Ascending aorta (tissue), 2 donors: ENCODE measurements at regions not wholly inside any gene's neighbourhood (a gene's known extent, or its start where the extent isn't known, plus 50 kb on each side); places are given as distances from the start of the nearest gene placed in this dataset.

Experiments
- DNase-seq, 2 donors: peaks; one replicate each; pipeline ENCODE4 v3.0.0-alpha.2; 2019; ENCODE audit warnings: low spot score in 2 of 2
- H3K27ac ChIP-seq, 2 donors: fragments of 200-600 bp; sonication (generic); one replicate each; pipeline ENCODE4 v1.5.1; 2016 to 2017; ENCODE audit warnings: mild to moderate bottlenecking in 1 of 2
- H3K27me3 ChIP-seq: fragments of 200-600 bp; sonication (generic); one replicate; pipeline ENCODE4 v1.5.1; 2017
- H3K36me3 ChIP-seq, 2 donors: fragments of 200-600 bp; sonication (generic); one replicate each; pipeline ENCODE4 v1.5.1; 2016
- H3K4me1 ChIP-seq, 2 donors: fragments of 200-600 bp; sonication (generic); one replicate each; pipeline ENCODE4 v1.5.1; 2016 to 2017; ENCODE audit warnings: mild to moderate bottlenecking in 1 of 2
- H3K4me3 ChIP-seq, 2 donors: fragments of 200-600 bp; sonication (generic); one replicate each; pipeline ENCODE4 v1.5.1; 2016 to 2017; ENCODE audit warnings: mild to moderate bottlenecking in 1 of 2
- H3K9me3 ChIP-seq, 2 donors: fragments of 200-600 bp; sonication (generic); one replicate each; pipeline ENCODE4 v1.5.1; 2016
- intact Hi-C: fragments of 100-400 bp; cut with DNase I; formaldehyde crosslinking; loops from one replicate; pipeline ENCODE4 v1.15.1; 2023
- TF ChIP-seq, protein P1 (sequence below), 3 experiments: fragments of 200-600 bp in 2 of 3; fragments of 450-650 bp in 1 of 3; sonication (generic) in 2 of 3; IDR thresholded peaks; one replicate each; pipeline ENCODE4 v1.5.1; 2016 to 2019; ENCODE audit warnings: antibody characterized with exemption in 3 of 3, mild to moderate bottlenecking in 1 of 3, moderate library complexity in 1 of 3

DNA sequence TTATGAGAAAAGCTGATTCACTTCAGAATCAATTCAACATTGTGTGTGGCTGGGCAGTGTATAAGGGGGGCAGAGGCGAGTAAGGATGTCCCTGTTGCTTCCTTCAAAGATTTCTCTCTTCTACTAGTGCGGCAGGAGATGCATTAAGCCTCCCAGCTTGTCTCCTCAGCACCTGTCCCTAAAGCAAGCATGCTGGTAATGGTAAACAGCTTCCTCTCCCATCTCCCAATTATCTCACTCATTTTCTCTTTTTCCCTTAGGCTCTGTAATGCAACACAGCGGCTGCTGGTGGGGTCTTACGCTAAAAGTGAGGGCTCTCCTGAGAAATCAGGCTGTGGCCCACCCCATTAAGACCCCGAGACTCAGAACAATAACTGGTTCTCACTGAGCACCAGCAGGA, 306.4 kb upstream of the ROPN1 start:
- Histone ChIP-seq H3K27ac (peak overlapping the region; percentile 21 to 61), H3K4me1 (peaks cover 0 to 18% of the 10 kb centered on the region in 2 donors), H3K4me3 (no peak overlapping the region), H3K9me3 (no peaks in the 10 kb centered on the region), H3K36me3 (peaks cover 0 to 11% of the 10 kb centered on the region in 2 donors), H3K27me3 (no peaks in the 10 kb centered on the region)
- TF ChIP-seq, protein P1, sequence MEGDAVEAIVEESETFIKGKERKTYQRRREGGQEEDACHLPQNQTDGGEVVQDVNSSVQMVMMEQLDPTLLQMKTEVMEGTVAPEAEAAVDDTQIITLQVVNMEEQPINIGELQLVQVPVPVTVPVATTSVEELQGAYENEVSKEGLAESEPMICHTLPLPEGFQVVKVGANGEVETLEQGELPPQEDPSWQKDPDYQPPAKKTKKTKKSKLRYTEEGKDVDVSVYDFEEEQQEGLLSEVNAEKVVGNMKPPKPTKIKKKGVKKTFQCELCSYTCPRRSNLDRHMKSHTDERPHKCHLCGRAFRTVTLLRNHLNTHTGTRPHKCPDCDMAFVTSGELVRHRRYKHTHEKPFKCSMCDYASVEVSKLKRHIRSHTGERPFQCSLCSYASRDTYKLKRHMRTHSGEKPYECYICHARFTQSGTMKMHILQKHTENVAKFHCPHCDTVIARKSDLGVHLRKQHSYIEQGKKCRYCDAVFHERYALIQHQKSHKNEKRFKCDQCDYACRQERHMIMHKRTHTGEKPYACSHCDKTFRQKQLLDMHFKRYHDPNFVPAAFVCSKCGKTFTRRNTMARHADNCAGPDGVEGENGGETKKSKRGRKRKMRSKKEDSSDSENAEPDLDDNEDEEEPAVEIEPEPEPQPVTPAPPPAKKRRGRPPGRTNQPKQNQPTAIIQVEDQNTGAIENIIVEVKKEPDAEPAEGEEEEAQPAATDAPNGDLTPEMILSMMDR (IDR thresholded peaks at IDR 0.05), result no peak
- DNase-seq, result no peak
- intact Hi-C loops, result no loop called here

DNA sequence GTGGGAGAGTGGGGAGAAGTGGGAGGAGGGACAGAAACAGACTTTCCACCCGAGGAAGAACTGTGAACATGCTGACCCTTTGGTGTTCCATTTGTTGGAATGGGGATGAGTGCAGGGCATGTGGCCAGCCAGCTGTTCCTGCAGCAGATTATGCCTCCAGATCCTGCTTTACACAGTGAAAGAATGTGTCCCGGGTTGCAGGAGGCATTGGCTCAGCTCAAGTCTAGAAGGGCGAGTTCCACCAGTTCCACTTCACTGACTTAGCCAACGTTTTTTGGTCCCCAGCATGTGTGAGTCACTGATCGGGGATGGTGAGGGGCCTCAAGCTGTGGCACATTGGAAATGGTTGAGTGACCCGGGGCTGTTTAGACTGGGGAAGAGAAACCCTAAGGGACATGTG, 307.0 kb upstream of the ROPN1 start:
- no peak overlapping the region for H3K4me3 ChIP-seq
- TF ChIP-seq, protein P1 (IDR thresholded peaks at IDR 0.05), result no peak
- no peak for DNase-seq
- intact Hi-C loops, result no loop called here
- peaks cover 0 to 11% of the 10 kb centered on the region in 2 donors for H3K36me3 ChIP-seq
- peak overlapping the region; percentile 23 to 61 for H3K27ac ChIP-seq
- H3K9me3 ChIP-seq, result no peaks in the 10 kb centered on the region
- H3K4me1 ChIP-seq, result peaks cover 0 to 14% of the 10 kb centered on the region in 2 donors
- no peaks in the 10 kb centered on the region for H3K27me3 ChIP-seq

GRCh38 chr3:124299831-124300230, 307.9 kb upstream of the ROPN1 start:
- DNase-seq, result no peak
- no peak overlapping the region for H3K27ac ChIP-seq

GRCh38 chr3:124300416-124300815, 308.5 kb upstream of the ROPN1 start:
- Histone ChIP-seq H3K4me1 (peaks cover 0 to 14% of the 10 kb centered on the region in 2 donors), H3K27me3 (no peaks in the 10 kb centered on the region), H3K4me3 (no peak overlapping the region), H3K36me3 (peaks cover 0 to 15% of the 10 kb centered on the region in 2 donors), H3K27ac (no peak overlapping the region), H3K9me3 (peaks cover 0 to under 1% of the 10 kb centered on the region in 2 donors)
- TF ChIP-seq, protein P1 (IDR thresholded peaks at IDR 0.05), result no peak
- intact Hi-C loops, result no loop called here
- no peak for DNase-seq

More at GRCh38 chr3:124299831-124300230, 307.9 kb upstream of the ROPN1 start:
- Histone ChIP-seq H3K36me3 (peaks cover 0 to 11% of the 10 kb centered on the region in 2 donors), H3K4me3 (no peak overlapping the region), H3K4me1 (peaks cover 0 to 14% of the 10 kb centered on the region in 2 donors), H3K9me3 (no peaks in the 10 kb centered on the region), H3K27me3 (no peaks in the 10 kb centered on the region)
- TF ChIP-seq, protein P1 (IDR thresholded peaks at IDR 0.05), result no peak
- intact Hi-C loops, result no loop called here

GRCh38 chr3:124303305-124303910, 311.5 kb upstream of the ROPN1 start:
- TF ChIP-seq, protein P1 (IDR thresholded peaks at IDR 0.05), result no peak
- Histone ChIP-seq H3K4me1 (peaks cover 0 to 4% of the 10 kb centered on the region in 2 donors), H3K27me3 (no peaks in the 10 kb centered on the region), H3K9me3 (peaks cover 7 to 18% of the 10 kb centered on the region in 2 donors), H3K27ac (no peak overlapping the region), H3K36me3 (peaks cover 0 to 29% of the 10 kb centered on the region in 2 donors), H3K4me3 (no peak overlapping the region)
- intact Hi-C loops, result no loop called here
- no peak for DNase-seq
